Astrocyte (in vitro differentiated cells and primary cell): ENCODE measurements at regions not wholly inside any gene's neighbourhood (a gene's known extent, or its start where the extent isn't known, plus 50 kb on each side); places are given as distances from the start of the nearest gene placed in this dataset.

ENCODE experiments used
- DNase-seq: peaks from one replicate; pipeline ENCODE4 v3.0.0-alpha.2; 2010; ENCODE audit warnings: low read depth
- FAIRE-seq: peaks from 2 replicates; lab custom pipeline; 2011; peaks lifted over from hg19 to GRCh38; lab: Jason Lieb, UNC
- H2AFZ ChIP-seq: 2 replicates; pipeline ENCODE4 v1.6.0; 2012; ENCODE audit warnings: low read depth, low read length, inconsistent platforms
- H3K27ac ChIP-seq: 2 replicates; pipeline ENCODE4 v1.5.1; 2011; ENCODE audit warnings: low read depth, low read length, inconsistent platforms
- H3K27me3 ChIP-seq: 2 replicates; pipeline ENCODE4 v1.6.0; 2011; ENCODE audit warnings: low read length, inconsistent platforms; ENCODE audit not compliant: insufficient read depth
- H3K36me3 ChIP-seq: 2 replicates; pipeline ENCODE4 v1.5.1; 2011; ENCODE audit warnings: low read length, inconsistent platforms; ENCODE audit not compliant: insufficient read depth
- H3K4me1 ChIP-seq: 2 replicates; pipeline ENCODE4 v1.5.1; 2011; ENCODE audit warnings: low read length, inconsistent platforms; ENCODE audit not compliant: insufficient read depth
- H3K4me2 ChIP-seq: 2 replicates; pipeline ENCODE4 v1.6.0; 2012; ENCODE audit warnings: low read length, inconsistent platforms
- H3K4me3 ChIP-seq: 2 replicates; pipeline ENCODE4 v1.5.1; 2011; ENCODE audit warnings: low read depth, mild to moderate bottlenecking, low read length, inconsistent platforms; ENCODE audit not compliant: insufficient read depth
- H3K79me2 ChIP-seq: 2 replicates; pipeline ENCODE4 v1.6.0; 2012; ENCODE audit warnings: mild to moderate bottlenecking, low read length, inconsistent platforms; ENCODE audit not compliant: insufficient read depth
- H3K9ac ChIP-seq: 2 replicates; pipeline ENCODE4 v1.6.0; 2012; ENCODE audit warnings: mild to moderate bottlenecking, low read length, inconsistent platforms
- H3K9me3 ChIP-seq: 2 replicates; pipeline ENCODE4 v1.5.1; 2012; ENCODE audit warnings: low read depth, mild to moderate bottlenecking, low read length, inconsistent platforms; ENCODE audit not compliant: insufficient read depth
- H4K20me1 ChIP-seq: 2 replicates; pipeline ENCODE4 v1.6.0; 2012; ENCODE audit warnings: low read length, inconsistent platforms; ENCODE audit not compliant: insufficient read depth
- H3K27ac Mint-ChIP-seq: one replicate; pipeline ENCODE4 v1.8.0; 2021; ENCODE audit warnings: mild to moderate bottlenecking, mixed read lengths; ENCODE audit not compliant: unreplicated experiment
- H3K27me3 Mint-ChIP-seq: one replicate; pipeline ENCODE4 v1.8.0; 2021; ENCODE audit warnings: low read depth, mixed read lengths; ENCODE audit not compliant: unreplicated experiment
- H3K36me3 Mint-ChIP-seq: one replicate; pipeline ENCODE4 v1.8.0; 2021; ENCODE audit warnings: low read depth, mixed read lengths; ENCODE audit not compliant: unreplicated experiment
- H3K4me1 Mint-ChIP-seq: one replicate; pipeline ENCODE4 v1.8.0; 2021; ENCODE audit warnings: low read depth, mixed read lengths; ENCODE audit not compliant: unreplicated experiment
- H3K4me3 Mint-ChIP-seq: one replicate; pipeline ENCODE4 v1.8.0; 2021; ENCODE audit warnings: mild to moderate bottlenecking, moderate library complexity, mixed read lengths; ENCODE audit not compliant: unreplicated experiment
- H3K9me3 Mint-ChIP-seq: one replicate; pipeline ENCODE4 v1.8.0; 2021; ENCODE audit warnings: mild to moderate bottlenecking, mixed read lengths; ENCODE audit not compliant: unreplicated experiment
- EZH2 ChIP-seq: IDR thresholded peaks from 2 replicates; pipeline ENCODE4 v1.6.1; 2012; ENCODE audit warnings: mild to moderate bottlenecking, low read length, inconsistent platforms; ENCODE audit not compliant: insufficient read depth
- TF ChIP-seq, protein P1 (sequence below): IDR thresholded peaks from 2 replicates; pipeline ENCODE4 v1.5.1; 2011; ENCODE audit warnings: low read depth, mild to moderate bottlenecking, inconsistent platforms, low read length, moderate library complexity; ENCODE audit not compliant: insufficient read depth

DNA sequence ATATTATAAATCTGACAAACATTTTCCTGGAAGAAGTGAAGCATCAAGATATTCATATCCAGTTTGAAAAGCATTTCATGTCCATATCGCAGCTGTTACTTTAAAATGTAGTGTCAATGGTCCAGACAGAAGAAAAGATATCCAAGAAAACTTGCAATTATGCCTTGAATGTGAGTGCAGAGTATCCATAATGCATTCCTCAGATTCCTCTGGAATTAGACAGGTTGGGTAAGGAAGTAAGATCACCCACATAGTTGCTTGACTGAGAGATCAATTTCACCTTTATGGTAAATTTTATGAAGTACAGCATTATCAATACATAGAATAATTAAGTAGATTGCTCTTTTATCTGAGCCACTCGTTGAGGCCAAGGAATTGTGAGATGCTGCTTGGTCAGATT is 327.0 kb upstream of the SLITRK5 start:
- peaks cover 7% of the 10 kb centered on the region for H3K4me1 Mint-ChIP-seq

GRCh38 chr13:87355451-87355850 is 315.7 kb upstream of the SLITRK5 start:
- Histone ChIP-seq H3K9ac (no peak overlapping the region), H3K27me3 (no peaks in the 10 kb centered on the region), H3K79me2 (no peaks in the 10 kb centered on the region), H3K4me2 (no peak overlapping the region), H2AFZ (no peak overlapping the region), H3K9me3 (no peaks in the 10 kb centered on the region), H3K4me3 (no peak overlapping the region), H3K36me3 (no peaks in the 10 kb centered on the region), H4K20me1 (no peaks in the 10 kb centered on the region), H3K4me1 (no peaks in the 10 kb centered on the region), H3K27ac (no peak overlapping the region)
- Mint-ChIP-seq H3K9me3 (peaks cover 16% of the 10 kb centered on the region), H3K27ac (peak overlapping the region; percentile 82), H3K36me3 (no peaks in the 10 kb centered on the region), H3K4me3 (no peak overlapping the region), H3K27me3 (no peaks in the 10 kb centered on the region), H3K4me1 (peaks cover 7% of the 10 kb centered on the region)
- DNase-seq = no peak
- FAIRE-seq = no peak
- TF ChIP-seq EZH2 = no peak

More for the DNA sequence above, 327.0 kb upstream of the SLITRK5 start:
- no peak overlapping the region for H2AFZ ChIP-seq
- no peaks in the 10 kb centered on the region for H3K36me3 Mint-ChIP-seq
- no peaks in the 10 kb centered on the region for H3K9me3 ChIP-seq
- no peak for TF ChIP-seq EZH2
- TF ChIP-seq, protein P1, sequence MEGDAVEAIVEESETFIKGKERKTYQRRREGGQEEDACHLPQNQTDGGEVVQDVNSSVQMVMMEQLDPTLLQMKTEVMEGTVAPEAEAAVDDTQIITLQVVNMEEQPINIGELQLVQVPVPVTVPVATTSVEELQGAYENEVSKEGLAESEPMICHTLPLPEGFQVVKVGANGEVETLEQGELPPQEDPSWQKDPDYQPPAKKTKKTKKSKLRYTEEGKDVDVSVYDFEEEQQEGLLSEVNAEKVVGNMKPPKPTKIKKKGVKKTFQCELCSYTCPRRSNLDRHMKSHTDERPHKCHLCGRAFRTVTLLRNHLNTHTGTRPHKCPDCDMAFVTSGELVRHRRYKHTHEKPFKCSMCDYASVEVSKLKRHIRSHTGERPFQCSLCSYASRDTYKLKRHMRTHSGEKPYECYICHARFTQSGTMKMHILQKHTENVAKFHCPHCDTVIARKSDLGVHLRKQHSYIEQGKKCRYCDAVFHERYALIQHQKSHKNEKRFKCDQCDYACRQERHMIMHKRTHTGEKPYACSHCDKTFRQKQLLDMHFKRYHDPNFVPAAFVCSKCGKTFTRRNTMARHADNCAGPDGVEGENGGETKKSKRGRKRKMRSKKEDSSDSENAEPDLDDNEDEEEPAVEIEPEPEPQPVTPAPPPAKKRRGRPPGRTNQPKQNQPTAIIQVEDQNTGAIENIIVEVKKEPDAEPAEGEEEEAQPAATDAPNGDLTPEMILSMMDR = no peak
- H3K4me1 ChIP-seq = no peaks in the 10 kb centered on the region
- H3K27ac ChIP-seq = no peak overlapping the region
- H3K4me3 Mint-ChIP-seq = no peak overlapping the region
- H3K79me2 ChIP-seq = no peaks in the 10 kb centered on the region
- FAIRE-seq (no peak), DNase-seq (peak; percentile 25)
- H4K20me1 ChIP-seq = no peaks in the 10 kb centered on the region
- H3K9ac ChIP-seq = no peak overlapping the region
- H3K4me3 ChIP-seq = no peak overlapping the region
- H3K27ac Mint-ChIP-seq = peak overlapping the region; percentile 56
- H3K27me3 Mint-ChIP-seq = no peaks in the 10 kb centered on the region
- H3K4me2 ChIP-seq = peak overlapping the region; percentile 12
- H3K36me3 ChIP-seq = no peaks in the 10 kb centered on the region
- H3K9me3 Mint-ChIP-seq = no peaks in the 10 kb centered on the region
- no peaks in the 10 kb centered on the region for H3K27me3 ChIP-seq

GRCh38 chr13:87356314-87356713 is 314.9 kb upstream of the SLITRK5 start:
- no peaks in the 10 kb centered on the region for H3K79me2 ChIP-seq
- no peak overlapping the region for H3K4me2 ChIP-seq
- H3K36me3 Mint-ChIP-seq = no peaks in the 10 kb centered on the region
- H3K9me3 Mint-ChIP-seq = peaks cover 16% of the 10 kb centered on the region
- TF ChIP-seq EZH2 = no peak
- TF ChIP-seq, protein P1 = no peak
- H3K9ac ChIP-seq = no peak overlapping the region
- no peak overlapping the region for H3K27ac ChIP-seq
- no peak overlapping the region for H3K4me3 Mint-ChIP-seq
- DNase-seq = no peak
- no peaks in the 10 kb centered on the region for H3K36me3 ChIP-seq
- no peaks in the 10 kb centered on the region for H3K27me3 ChIP-seq
- FAIRE-seq = no peak
- no peaks in the 10 kb centered on the region for H3K4me1 ChIP-seq
- no peaks in the 10 kb centered on the region for H3K9me3 ChIP-seq
- H3K27me3 Mint-ChIP-seq = no peaks in the 10 kb centered on the region
- H4K20me1 ChIP-seq = no peaks in the 10 kb centered on the region
- peaks cover 7% of the 10 kb centered on the region for H3K4me1 Mint-ChIP-seq
- no peak overlapping the region for H3K4me3 ChIP-seq
- no peak overlapping the region for H2AFZ ChIP-seq
- H3K27ac Mint-ChIP-seq = peak overlapping the region; percentile 82
